ENCODE measurements at regions not wholly inside any gene's neighbourhood (a gene's known extent, or its start where the extent isn't known, plus 50 kb on each side); places are given as distances from the start of the nearest gene placed in this dataset.

DNA sequence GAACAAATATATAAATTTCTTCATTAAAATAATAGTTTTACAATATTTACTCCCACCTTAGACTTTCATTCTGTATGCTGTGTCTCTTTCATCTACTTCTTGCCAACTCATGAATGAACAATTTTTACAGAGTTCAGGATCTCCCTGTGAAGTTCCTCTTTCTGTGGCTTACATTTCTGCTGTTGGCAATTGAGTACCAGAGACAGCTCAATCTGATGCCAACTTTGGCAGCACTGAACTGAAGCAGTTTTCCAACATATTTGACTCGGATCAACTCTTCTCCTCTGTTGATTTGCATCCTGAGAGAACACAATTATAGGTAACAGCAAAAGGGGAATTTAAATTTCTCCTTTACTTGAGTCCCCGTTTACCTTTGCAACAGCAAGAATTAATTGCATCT, 1262.2 kb downstream of the EFNA5 start:
- H3K27me3 ChIP-seq (ENCODE audit: control insufficient read depth in 2 of 2, insufficient read depth in 2 of 2, low read length in 2 of 2) = no peaks in the 10 kb centered on the region
- no peak overlapping the region for H3K27ac ChIP-seq (ENCODE audit: insufficient read depth, low read depth, low read length)
- DNase-seq (ENCODE audit: low read depth, low spot score) (no peak), FAIRE-seq (no peak)
- dilution Hi-C loops (cut with MboI; ENCODE audit: extremely low pct_ligation_motif_present, low sequenced_read_pairs) (no loop called here), intact Hi-C loops (cut with micrococcal nuclease) (no loop called here)
- TF ChIP-seq POLR2AphosphoS5 (IDR thresholded peaks at IDR 0.05; ENCODE audit: insufficient read depth, low read depth, low read length) = no peak
- TF ChIP-seq JUN (IDR thresholded peaks at IDR 0.05; ENCODE audit: borderline replicate concordance, insufficient read depth, insufficient read length, low read depth) = no peak
- no peak for TF ChIP-seq CTCF (IDR thresholded peaks at IDR 0.05; ENCODE audit: extremely low read depth in 1 of 2, insufficient read depth in 1 of 2, low read depth in 1 of 2, low read length in 2 of 2)
- TF ChIP-seq MYC (IDR thresholded peaks at IDR 0.05; ENCODE audit: low read depth, low read length) = no peak
- TF ChIP-seq, protein P1, sequence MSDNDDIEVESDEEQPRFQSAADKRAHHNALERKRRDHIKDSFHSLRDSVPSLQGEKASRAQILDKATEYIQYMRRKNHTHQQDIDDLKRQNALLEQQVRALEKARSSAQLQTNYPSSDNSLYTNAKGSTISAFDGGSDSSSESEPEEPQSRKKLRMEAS (IDR thresholded peaks at IDR 0.05; ENCODE audit: insufficient read depth, insufficient read length) = no peak
- TF ChIP-seq EZH2 (IDR thresholded peaks at IDR 0.05; ENCODE audit: borderline replicate concordance, low read depth, low read length, severe bottlenecking) = no peak
- TF ChIP-seq POLR2A (IDR thresholded peaks at IDR 0.05; ENCODE audit: low read depth, low read length) = no peak
- no peak for TF ChIP-seq FOS (IDR thresholded peaks at IDR 0.05; ENCODE audit: borderline replicate concordance, insufficient read depth, low read length)
- no peaks in the 10 kb centered on the region for H3K9me1 ChIP-seq (replicated peaks; ENCODE audit: control insufficient read depth, extremely low read depth, insufficient read depth, low read length)
- ChIA-PET POLR2A (no interaction called here), CTCF (no interaction called here)
- H3K79me2 ChIP-seq (ENCODE audit: control insufficient read depth, insufficient read depth, low read length) = no peaks in the 10 kb centered on the region
- H3K36me3 ChIP-seq (ENCODE audit: control insufficient read depth in 2 of 2, extremely low read depth in 1 of 2, insufficient read depth in 2 of 2, low read length in 2 of 2) = no peaks in the 10 kb centered on the region
- no peak overlapping the region for H2AFZ ChIP-seq (ENCODE audit: low read depth, low read length)
- no peaks in the 10 kb centered on the region for H3K9me3 ChIP-seq (replicated peaks; ENCODE audit: control insufficient read depth, insufficient read depth, low read length)
- BruUV-seq (replicated peaks) = no TSS peak
- H4K20me1 ChIP-seq (replicated peaks; ENCODE audit: control insufficient read depth, extremely low read depth, insufficient read depth, low read length) = no peaks in the 10 kb centered on the region
- no peak overlapping the region for H3K4me3 ChIP-seq (replicated peaks in 1 of 3; ENCODE audit: insufficient read depth in 1 of 3, low read depth in 1 of 3, low read length in 3 of 3)
- H3K4me1 ChIP-seq (ENCODE audit: control insufficient read depth, extremely low read depth, insufficient read depth, low read length) = no peaks in the 10 kb centered on the region
- H3K4me2 ChIP-seq (ENCODE audit: insufficient read depth, low read length) = no peak overlapping the region
- H3K9ac ChIP-seq (replicated peaks; ENCODE audit: extremely low read depth, insufficient read depth, low read length) = no peak overlapping the region

All from endothelial cell of umbilical vein (primary cell).